Spleen (tissue), 11 donors: ENCODE measurements at regions not wholly inside any gene's neighbourhood (a gene's known extent, or its start where the extent isn't known, plus 50 kb on each side); places are given as distances from the start of the nearest gene placed in this dataset.

ENCODE experiments used
- DNase-seq: peaks from one replicate; pipeline ENCODE4 v3.0.0-alpha.2; 2020
- H3K27ac ChIP-seq, 8 donors: fragments of 200-600 bp; sonication (generic) in 7 of 8; 1 replicate in 4 of 8; 2 replicates in 4 of 8; pipeline versions ENCODE4 v1.5.0 to v1.8.0; 2016 to 2021; ENCODE audit warnings: inconsistent platforms in 4 of 8, mild to moderate bottlenecking in 4 of 8, moderate library complexity in 1 of 8
- H3K27me3 ChIP-seq, 7 donors: fragments of 200-600 bp; sonication (generic) in 6 of 7; replicated peaks in 1 of 7; 1 replicate in 4 of 7; 2 replicates in 3 of 7; pipeline versions ENCODE4 v1.5.0 to v1.8.0; 2016 to 2021; ENCODE audit warnings: inconsistent platforms in 3 of 7, mild to moderate bottlenecking in 1 of 7
- H3K36me3 ChIP-seq, 6 donors: fragments of 200-600 bp; sonication (generic) in 5 of 6; 1 replicate in 4 of 6; 2 replicates in 2 of 6; pipeline versions ENCODE4 v1.5.0 to v1.8.0; 2016 to 2021; ENCODE audit warnings: inconsistent platforms in 2 of 6
- H3K4me1 ChIP-seq, 6 donors: fragments of 200-600 bp; sonication (generic) in 5 of 6; 1 replicate in 3 of 6; 2 replicates in 3 of 6; pipeline versions ENCODE4 v1.5.0 to v1.8.0; 2016 to 2021; ENCODE audit warnings: inconsistent platforms in 3 of 6
- H3K4me3 ChIP-seq, 8 donors: fragments of 200-600 bp; sonication (generic) in 7 of 8; 1 replicate in 4 of 8; 2 replicates in 4 of 8; pipeline versions ENCODE4 v1.5.0 to v1.8.0; 2016 to 2021; ENCODE audit warnings: inconsistent platforms in 4 of 8, mild to moderate bottlenecking in 4 of 8, moderate library complexity in 2 of 8
- H3K9me3 ChIP-seq, 8 donors: fragments of 200-600 bp; sonication (generic) in 7 of 8; 1 replicate in 4 of 8; 2 replicates in 4 of 8; pipeline versions ENCODE4 v1.5.0 to v1.8.0; 2016 to 2021; ENCODE audit warnings: inconsistent platforms in 4 of 8
- CTCF ChIP-seq, 11 experiments: fragments of 200-600 bp in 7 of 11; fragments of 450-650 bp in 4 of 11; sonication (generic) in 4 of 11; IDR thresholded peaks in 8 of 11; conservative IDR thresholded peaks in 3 of 11; 1 replicate in 7 of 11; 2 replicates in 4 of 11; pipeline versions ENCODE4 v1.4.0 to v1.8.0; 2016 to 2021; ENCODE audit warnings: antibody characterized with exemption in 11 of 11, inconsistent platforms in 4 of 11, mild to moderate bottlenecking in 1 of 11
- POLR2A ChIP-seq, 3 donors: fragments of 450-650 bp; IDR thresholded peaks; one replicate each; pipeline ENCODE4 v1.5.1; 2017; ENCODE audit warnings: antibody characterized with exemption in 3 of 3, mild to moderate bottlenecking in 1 of 3
- POLR2AphosphoS5 ChIP-seq, 3 donors: sonication (generic); formaldehyde crosslinking; IDR thresholded peaks; one replicate each; pipeline ENCODE4 v1.5.1; 2017; ENCODE audit warnings: antibody characterized with exemption in 3 of 3
- WGBS, 5 donors: extraction: QIAGEN DNeasy Blood & Tissue Kit in 3 of 5; methylation state at CpG; one replicate each; pipeline versions ENCODE4 v1.1.5 to v1.1.7; 2013 to 2018; 5-methylcytosine and 5-hydroxymethylcytosine counted together
- intact Hi-C: fragments of 100-400 bp; cut with DNase I; formaldehyde crosslinking; loops from one replicate; pipeline ENCODE4 v1.15.0; 2023; ENCODE audit warnings: low total_unique reads
- donor health status: healthy with polysubstance abuse.
- donor health status: DM: no; HTN: no; CAD: no; lungs with moderate emphysema.
- donor health status: DM: no; HTN: no; CAD: no.
- donor health status: Bipolar disorder and iron deficiency.
- donor health status: healthy.
- donor health status: DM: no; HTN: no; CAD: no.
- donor health status: DM: yes; HTN: yes; CAD: no.

GRCh38 chr6:90900034-90900433 lies 313.2 kb upstream of the MAP3K7 start:
- Histone ChIP-seq H3K36me3 (no peaks in the 10 kb centered on the region), H3K4me3 (no peak overlapping the region), H3K27me3 (no peaks in the 10 kb centered on the region), H3K27ac (no peak overlapping the region), H3K9me3 (no peaks in the 10 kb centered on the region), H3K4me1 (no peaks in the 10 kb centered on the region)
- TF ChIP-seq CTCF (IDR thresholded peaks at IDR 0.05 in 8 of 11, conservative IDR thresholded peaks at IDR 0.05 in 3 of 11) (no peak), POLR2AphosphoS5 (IDR thresholded peaks at IDR 0.05) (no peak), POLR2A (IDR thresholded peaks at IDR 0.05) (no peak)
- intact Hi-C loops = no loop called here
- DNase-seq = no peak
- 75 to 94% (median 85%) methylated on average over 2 of the region's 2 CpGs for WGBS, 5 donors

GRCh38 chr6:90898763-90899162 lies 311.9 kb upstream of the MAP3K7 start:
- intact Hi-C loops = no loop called here
- Histone ChIP-seq H3K27me3 (no peaks in the 10 kb centered on the region), H3K27ac (no peak overlapping the region), H3K36me3 (no peaks in the 10 kb centered on the region), H3K4me3 (no peak overlapping the region), H3K4me1 (peaks cover 0 to 7% (median under 1%) of the 10 kb centered on the region in 6 donors), H3K9me3 (no peaks in the 10 kb centered on the region)
- DNase-seq = no peak
- WGBS, 5 donors = 79 to 93% (median 85%) methylated on average over 4 of the region's 4 CpGs
- TF ChIP-seq POLR2A (IDR thresholded peaks at IDR 0.05) = no peak
- TF ChIP-seq POLR2AphosphoS5 (IDR thresholded peaks at IDR 0.05) = no peak
- TF ChIP-seq CTCF (IDR thresholded peaks at IDR 0.05 in 8 of 11, conservative IDR thresholded peaks at IDR 0.05 in 3 of 11) = no peak

- no peaks in the 10 kb centered on the region for H3K27me3 ChIP-seq
- DNase-seq = no peak
- H3K4me3 ChIP-seq = no peak overlapping the region
- no peak overlapping the region for H3K27ac ChIP-seq
- no peaks in the 10 kb centered on the region for H3K9me3 ChIP-seq
- peaks cover 0 to 9% (median 2%) of the 10 kb centered on the region in 6 donors for H3K4me1 ChIP-seq
- no peak for TF ChIP-seq POLR2A (IDR thresholded peaks at IDR 0.05)
- WGBS, 5 donors = 63 to 79% (median 70%) methylated on average over 3 of the region's 3 CpGs
- H3K36me3 ChIP-seq = no peaks in the 10 kb centered on the region
- intact Hi-C loops = no loop called here
Measured at GRCh38 chr6:90896075-90896547, 309.2 kb upstream of the MAP3K7 start.

- H3K4me3 ChIP-seq = no peak overlapping the region
- no peaks in the 10 kb centered on the region for H3K9me3 ChIP-seq
- WGBS, 5 donors = 53 to 69% (median 58%) methylated on average over 9 of the region's 9 CpGs
- no peak for DNase-seq
- peak overlapping the region in 4 of 8 donors; percentile 8 to 64 (median 34) for H3K27ac ChIP-seq
- intact Hi-C loops = no loop called here
- H3K36me3 ChIP-seq = no peaks in the 10 kb centered on the region
- peaks cover 0 to 14% (median 2%) of the 10 kb centered on the region in 6 donors for H3K4me1 ChIP-seq
- H3K27me3 ChIP-seq = no peaks in the 10 kb centered on the region
- TF ChIP-seq POLR2A (IDR thresholded peaks at IDR 0.05) (no peak), POLR2AphosphoS5 (IDR thresholded peaks at IDR 0.05) (no peak), CTCF (IDR thresholded peaks at IDR 0.05 in 8 of 11, conservative IDR thresholded peaks at IDR 0.05 in 3 of 11) (no peak)
Measured at GRCh38 chr6:90895299-90896074, 308.6 kb upstream of the MAP3K7 start.
